HG02571 (cell line): ENCODE measurements at regions not wholly inside any gene's neighbourhood (a gene's known extent, or its start where the extent isn't known, plus 50 kb on each side); places are given as distances from the start of the nearest gene placed in this dataset.
"Not testable (repeated sequence)": the region's sequence is repeated elsewhere in the genome, so short reads cannot be mapped to it uniquely, and the experiment has no call there.

Experiments used
- ATAC-seq: cut with Tn5 transposase; IDR thresholded peaks from one replicate; pipeline ENCODE4 v1.9.1; 2021; ENCODE audit warnings: mild to moderate bottlenecking, moderate library complexity; ENCODE audit not compliant: unreplicated experiment

DNA sequence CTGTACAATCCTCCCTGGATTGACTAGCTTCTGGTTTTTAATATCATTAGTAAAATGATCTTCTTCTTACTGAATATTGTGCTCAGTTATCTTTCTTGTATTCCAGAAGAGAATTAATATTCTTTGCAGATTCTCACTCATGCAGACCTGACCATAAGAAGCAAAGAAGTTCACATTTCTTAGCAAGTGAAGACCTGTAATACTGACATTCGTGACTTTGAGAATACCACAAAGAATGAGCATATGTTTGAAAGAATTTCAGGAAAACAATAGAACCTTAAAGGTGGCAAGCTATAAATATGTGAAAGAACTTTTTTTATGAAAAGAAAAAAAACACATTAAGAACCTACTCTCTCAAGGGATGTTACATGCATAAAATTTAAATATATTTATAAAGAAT lies 371.6 kb downstream of the JRKL start:
- ATAC-seq = no peak

DNA sequence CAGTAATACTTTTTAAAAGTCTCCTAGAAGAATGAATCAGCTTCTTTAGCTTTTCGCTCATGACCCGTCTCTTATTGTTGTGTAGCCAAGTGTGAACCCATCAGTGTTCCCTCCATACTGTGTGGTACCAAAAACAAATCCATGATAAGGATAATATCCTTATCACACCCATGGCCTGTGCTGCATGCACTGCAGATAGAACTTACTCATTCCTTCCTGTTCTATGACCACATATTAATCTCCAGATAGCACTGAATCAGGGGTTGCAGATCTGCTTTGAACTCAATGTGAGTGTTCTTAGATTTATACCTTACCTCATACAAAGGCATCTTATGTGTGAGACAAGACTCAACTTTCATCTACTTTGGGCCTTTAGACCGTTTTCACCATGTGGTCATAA lies 373.4 kb downstream of the JRKL start:
- no peak for ATAC-seq

DNA sequence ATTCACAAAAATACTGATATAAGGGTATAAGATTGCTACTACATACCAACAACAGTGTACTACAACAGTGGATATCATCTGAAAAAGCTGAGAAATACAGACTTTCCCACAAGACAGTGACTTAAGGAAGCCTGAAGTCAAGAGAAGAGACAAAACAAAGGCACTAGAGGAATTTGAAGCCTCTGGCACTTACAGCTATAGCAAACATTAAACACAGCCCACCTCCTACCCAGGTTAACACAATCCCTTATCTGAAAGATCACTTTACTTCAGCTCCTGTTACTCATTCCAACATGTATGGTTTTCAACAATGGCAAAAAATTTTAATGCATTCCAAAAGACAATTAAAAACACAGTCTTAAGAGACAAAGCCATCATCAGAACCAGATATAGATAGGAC lies 388.5 kb downstream of the JRKL start:
- no peak for ATAC-seq

DNA sequence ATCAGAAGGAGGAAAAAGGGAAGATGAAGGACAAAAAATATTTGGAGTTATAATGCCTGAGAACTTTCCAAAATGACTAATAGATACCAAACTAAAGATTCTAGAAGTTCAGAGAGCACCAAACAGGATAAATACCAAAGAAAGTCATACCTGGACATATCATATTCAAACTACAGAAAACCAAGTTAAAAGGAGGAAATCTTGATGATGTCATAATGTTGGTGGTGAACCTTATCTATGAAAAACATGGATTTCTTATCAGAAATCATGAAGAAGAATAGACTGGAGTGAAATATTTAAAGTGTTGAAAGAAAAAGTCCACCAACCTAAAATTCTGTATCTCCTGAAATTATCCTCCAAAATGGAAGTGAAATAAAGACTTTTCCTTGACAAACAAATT lies 389.2 kb downstream of the JRKL start:
- no peak for ATAC-seq

DNA sequence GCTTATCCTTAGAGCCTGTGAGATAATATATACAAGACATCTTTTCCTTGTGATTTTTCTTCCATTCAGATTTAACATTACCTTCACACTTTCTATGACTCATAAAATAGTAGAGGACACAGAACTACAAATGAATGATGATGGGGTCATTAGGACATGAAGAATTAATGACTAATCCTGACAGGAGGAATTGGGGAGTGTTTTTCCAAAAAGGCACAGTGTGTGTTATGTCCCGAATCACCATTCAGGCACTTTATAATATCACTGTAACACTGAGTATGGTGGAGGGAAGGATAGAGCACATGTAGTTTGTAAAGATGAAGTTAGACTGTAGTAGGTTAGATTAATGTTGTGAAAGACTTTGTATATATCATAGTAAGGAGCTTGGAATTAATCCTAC lies 391.3 kb downstream of the JRKL start:
- no peak for ATAC-seq

DNA sequence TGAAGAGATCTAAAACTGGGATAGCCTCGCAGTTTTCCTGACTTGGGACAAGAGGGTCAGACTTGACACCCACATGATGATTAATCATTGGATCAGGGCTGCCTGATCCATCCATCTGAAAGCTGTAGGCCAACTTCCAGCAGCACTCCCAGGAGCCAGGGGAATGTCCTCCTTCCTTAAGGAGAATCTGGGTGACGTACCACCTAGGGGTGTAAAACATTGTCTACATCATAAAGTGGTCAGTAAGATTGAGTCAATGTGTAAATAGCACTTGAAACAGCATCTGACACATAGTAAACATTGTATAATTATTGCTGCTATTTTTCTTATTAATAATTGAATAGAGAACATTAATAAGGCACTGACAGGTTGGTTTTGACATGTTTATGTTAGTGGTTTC lies 392.8 kb downstream of the JRKL start:
- no peak for ATAC-seq

DNA sequence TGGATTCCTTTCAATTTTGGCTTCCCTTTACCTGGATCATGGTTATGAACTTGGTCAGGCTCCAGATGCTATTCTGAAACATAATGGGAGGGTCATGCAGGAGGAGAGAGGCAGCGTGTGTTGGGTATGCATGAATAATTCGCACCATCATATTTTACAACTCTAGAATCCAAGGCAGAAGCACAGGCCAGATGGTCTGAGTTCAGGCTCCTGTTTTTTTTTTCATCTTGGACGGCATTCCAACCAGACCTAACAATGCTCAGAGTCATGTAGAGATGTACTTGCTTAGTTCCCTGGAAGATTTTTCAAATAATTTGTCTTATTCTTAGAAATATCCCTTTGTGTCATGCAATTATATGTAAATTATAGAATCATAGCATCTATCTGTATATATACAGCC lies 393.5 kb downstream of the JRKL start:
- ATAC-seq = no peak

DNA sequence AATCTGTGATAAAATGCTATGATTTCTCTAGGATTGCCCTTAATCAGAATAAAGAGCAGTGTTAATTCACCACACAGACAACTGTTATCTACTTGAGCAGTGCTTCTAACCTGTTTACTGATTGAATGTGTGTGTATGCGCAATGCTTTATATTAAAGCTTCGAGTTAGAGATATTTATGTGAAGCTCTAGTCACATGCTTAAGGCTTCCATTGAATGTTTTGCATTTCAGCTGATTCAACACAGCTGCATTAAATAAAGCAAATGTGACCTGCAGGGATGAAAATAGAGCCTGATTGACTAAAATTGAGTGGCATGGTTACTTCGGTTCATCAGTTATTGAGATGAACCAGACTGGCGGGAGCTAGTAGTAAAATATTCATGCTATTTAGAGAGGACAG lies 395.3 kb downstream of the JRKL start:
- no peak for ATAC-seq

DNA sequence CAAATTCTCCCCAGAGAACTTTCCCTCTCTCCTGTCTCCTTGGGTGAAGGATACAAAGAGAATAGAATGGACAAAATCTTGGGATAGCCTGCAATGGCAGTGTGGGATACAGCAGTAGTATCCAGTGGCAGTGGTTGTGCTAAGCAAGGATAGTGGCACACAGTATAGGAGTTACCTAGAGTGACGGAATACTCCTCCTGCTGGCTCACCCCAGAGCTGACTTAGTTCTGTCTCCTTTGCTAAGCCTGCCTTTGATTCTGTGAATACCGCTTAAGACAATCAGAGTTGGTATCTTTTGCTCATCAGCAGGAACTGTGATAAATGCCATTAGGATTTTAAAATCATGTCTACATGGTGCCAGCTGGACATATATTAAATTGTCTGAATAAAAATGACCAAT lies 404.3 kb downstream of the JRKL start:
- ATAC-seq = no peak

DNA sequence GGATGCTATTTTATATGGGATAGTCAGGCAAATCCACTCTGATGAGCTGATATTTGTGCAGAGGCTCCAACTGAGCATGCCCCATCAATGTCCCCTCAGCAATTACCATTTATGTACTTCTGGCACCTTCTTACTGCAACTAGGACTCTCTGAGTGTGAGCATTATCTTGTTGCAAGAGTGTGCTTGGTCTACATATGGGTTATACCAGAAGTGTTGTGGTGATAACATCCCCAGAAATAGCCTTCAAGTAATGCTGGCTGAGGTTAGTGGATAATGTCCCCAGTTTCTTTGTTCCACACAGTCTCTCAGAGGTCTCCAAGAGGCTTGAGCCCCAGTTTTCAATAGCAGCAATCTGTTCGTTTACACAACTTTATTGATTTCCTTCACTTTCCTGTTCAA lies 408.6 kb downstream of the JRKL start:
- ATAC-seq = no peak

DNA sequence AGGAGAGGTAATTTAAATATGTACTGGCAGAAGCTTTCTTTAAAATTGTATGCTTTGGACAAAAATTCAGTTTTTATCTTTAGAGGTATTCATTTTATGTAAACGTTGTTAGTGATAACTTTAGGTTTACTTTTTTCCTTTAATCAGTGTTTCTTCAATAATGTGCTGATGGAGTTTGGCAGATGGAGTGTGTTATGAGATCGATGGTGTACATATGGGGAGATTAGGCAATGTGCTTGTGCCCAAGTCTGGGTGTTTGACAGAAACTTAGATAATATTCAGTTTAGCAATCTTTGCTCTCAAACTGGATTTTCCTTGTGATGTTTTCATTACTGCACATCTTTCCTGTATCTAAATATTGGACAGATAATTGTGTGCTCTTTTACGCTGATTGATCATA lies 425.4 kb downstream of the JRKL start:
- no peak for ATAC-seq

DNA sequence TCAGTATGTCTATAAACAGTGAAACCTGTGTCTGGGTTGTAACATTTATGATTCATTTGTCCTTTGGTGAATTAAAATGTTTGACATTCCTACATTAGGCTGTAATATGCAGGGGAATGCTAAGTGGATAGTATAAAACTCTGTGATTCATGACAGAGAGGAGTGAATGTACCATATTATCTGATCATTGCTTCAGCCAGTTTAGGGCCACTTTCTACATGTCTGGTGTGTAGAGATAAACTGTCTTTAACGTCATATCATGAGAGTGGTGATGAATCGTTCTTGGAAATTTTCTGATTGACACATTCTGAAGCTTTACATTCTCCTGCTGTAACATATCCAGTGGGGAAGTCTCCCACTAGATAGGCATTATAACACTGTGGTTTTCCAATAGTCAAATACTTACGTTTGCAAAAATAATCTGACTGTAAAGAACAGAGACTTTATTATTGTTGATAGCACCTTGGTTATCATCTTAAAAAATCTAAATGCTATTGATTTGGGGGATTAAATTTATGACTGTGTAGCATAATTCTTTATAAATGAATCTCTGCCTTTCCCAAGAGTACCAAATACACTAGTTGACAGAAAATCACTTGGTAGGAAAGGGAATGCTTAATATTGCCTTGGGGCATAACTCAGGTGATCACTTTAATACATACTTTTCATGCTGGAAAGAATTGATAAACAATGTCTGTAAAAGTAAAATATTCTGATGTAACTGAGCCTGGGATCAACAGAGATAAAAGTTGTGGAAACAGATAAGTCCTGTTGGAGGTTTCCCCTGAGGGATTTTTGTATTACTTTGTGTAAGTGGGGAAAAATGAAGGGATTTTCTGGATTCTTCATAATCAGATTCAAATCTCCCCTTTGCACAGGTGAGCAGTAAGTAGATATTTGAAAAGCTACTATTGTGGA lies 427.9 kb downstream of the JRKL start:
- no peak for ATAC-seq

DNA sequence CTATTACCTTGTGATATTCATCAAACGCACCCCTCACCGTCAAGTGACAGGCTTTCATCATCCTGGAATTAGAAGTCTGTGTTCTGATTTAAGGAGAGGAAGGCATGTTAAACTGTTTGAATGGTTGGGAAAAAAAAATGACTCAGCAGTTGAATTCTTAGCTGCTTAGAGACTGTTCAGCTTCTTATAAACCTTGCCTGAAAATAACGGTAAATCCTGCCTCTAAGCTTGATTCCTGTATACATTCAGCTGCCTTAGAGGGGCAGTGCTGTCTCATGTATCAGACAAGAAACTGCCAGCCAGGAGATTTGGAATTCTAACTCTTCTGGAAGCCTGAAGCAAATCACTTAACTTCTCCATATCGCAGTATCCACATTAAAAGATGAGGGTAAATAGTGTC lies 437.4 kb downstream of the JRKL start:
- no peak for ATAC-seq

DNA sequence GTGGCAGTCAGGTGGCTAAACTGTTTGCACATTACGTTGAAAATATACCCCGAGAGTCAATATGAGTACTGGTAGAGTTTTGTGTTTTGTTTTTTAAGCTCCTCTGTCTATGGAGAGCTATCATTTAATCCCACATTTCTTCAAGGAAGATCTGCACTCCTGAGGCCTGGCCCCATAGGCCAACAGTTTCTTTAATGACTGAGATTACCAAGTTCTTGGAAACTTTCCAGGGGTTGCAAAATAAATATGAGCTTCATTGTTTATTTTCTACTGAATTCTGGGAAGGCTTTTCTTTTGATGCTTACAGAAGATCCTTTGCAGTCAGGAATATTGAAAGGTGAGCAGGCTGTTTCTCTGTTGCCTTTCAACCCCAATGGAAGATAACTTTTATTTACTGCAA lies 452.0 kb downstream of the JRKL start:
- ATAC-seq = no peak

DNA sequence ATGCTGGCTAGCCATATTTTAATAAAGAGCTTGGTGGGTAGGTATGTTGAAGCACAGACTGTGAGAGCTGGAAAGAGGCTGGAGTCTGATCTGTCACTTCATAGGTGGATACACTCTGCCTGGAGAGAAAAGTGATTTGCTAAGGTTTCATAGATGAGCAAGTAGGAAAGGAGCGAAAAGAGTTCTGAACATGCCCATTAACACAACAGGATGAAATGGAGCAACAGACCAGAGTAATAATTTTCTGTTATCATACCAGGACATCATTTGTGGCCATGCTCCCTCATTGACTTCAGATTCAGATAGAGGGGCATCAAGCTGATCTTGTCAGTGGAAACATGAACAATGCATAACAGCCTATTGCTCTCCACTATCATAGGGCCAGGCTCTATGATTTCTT lies 452.9 kb downstream of the JRKL start:
- no peak for ATAC-seq

DNA sequence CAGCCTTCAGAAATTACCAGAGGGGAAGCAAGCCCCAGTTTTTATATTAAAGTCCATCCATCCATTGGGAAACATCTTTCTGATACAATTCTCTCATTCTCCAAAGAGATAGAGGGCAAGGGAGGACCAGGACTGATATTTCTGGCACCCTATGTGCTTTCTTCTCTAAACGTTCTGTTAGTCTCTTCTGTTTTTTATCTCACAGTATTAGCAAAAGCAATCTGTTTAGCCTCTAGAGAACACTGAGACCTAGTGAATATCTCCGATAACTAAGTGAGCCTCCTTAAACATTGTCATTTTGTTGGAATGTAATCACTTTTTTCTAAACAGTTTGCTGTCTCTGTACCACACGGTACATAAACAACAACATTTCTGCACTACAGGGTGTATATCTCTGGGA lies 464.6 kb downstream of the JRKL start:
- ATAC-seq = no peak

DNA sequence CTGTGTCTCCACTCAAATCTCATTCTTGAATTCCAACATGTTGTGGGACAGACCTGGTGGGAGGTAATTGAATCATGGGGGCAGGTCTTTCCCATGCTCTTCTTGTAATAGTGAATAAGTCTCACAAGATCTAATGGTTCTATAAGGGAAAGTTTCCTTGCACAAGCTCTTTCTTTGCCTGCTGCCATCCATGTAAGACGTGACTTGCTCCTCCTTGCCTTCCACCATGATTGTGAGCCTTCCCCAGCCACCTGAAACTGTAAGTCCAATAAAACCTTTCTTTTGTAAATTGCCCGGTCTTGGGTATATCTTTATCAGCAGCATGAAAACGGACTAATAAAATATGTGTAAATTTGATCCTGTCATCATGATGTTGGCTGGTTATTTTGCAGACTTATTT lies 471.9 kb downstream of the JRKL start:
- ATAC-seq = not testable (repeated sequence)

DNA sequence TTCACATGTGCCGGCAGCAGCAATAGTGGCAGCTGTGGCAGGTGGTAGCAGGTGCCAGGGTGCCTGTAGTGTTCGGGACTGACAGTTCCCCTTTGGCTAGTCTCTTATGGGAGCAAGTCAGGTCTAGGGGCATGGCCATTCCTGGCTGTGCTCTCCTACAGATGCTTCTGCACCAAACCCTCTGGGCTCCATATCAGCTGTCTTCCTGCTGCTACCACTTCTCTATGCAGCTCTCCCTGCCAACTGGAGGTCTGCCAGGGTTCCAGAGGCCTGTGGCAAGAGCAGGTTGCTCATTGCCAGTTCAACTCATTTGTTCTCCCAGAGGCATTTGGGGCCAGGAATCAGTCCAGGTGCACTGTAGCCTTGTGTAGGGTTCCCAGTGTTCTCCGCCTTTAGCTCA lies 473.7 kb downstream of the JRKL start:
- no peak for ATAC-seq

DNA sequence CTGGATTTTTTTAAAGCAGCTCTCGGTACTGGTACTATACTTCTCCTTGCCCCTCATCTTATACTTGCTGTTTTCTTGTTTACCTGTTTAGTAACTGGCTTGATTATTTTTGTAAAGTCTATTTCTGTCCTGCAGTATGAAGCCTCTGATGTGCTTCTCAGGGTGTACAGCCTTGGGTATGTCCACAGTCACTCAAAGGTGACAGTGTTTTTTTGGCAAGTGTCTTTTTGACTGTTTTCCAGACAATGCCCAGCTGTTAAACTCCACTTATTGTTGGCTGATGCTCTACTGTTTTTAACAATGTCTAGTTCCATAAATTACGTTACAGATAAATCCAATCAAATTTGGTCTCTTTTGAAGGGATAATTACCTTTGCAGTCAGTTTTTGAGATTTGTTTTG lies 475.2 kb downstream of the JRKL start:
- ATAC-seq = no peak

DNA sequence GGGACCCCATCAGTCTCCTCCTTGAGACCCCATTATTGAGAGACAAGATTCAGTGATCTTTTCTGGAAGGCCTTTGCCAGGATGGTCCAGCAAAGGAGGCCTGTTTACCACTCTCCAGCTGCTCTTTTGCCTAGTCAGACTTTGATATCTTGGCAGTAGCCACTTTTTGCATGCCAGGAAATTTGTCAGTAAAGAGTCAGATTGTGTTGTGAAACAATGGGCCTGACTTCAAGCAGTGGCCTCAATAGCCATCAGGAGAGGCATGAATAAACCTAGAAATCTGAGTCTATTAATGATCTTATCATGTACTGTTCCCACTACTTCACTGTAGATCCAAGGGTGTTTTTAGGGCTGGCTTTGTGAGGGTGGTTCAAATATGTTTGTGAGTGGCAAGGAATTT lies 479.4 kb downstream of the JRKL start:
- no peak for ATAC-seq

DNA sequence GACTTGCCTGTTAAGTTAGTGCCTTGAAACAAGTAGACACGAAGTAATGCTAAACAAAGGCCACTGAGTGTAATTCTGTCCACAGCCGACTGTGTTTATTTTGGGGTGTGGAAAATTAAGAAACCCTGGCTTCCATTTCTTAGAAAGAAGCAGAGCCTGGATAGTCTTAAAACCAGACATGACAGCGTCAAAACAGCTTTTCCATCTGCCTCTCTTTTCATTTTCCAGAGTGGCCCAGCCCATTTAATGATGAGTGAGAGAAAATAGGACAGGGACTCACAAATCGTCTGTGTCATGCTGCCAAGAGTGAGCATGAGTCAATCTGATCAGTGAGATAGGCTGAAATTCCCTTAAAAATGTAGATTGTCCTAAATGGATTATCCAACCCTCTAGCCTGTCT lies 485.9 kb downstream of the JRKL start:
- ATAC-seq = no peak

DNA sequence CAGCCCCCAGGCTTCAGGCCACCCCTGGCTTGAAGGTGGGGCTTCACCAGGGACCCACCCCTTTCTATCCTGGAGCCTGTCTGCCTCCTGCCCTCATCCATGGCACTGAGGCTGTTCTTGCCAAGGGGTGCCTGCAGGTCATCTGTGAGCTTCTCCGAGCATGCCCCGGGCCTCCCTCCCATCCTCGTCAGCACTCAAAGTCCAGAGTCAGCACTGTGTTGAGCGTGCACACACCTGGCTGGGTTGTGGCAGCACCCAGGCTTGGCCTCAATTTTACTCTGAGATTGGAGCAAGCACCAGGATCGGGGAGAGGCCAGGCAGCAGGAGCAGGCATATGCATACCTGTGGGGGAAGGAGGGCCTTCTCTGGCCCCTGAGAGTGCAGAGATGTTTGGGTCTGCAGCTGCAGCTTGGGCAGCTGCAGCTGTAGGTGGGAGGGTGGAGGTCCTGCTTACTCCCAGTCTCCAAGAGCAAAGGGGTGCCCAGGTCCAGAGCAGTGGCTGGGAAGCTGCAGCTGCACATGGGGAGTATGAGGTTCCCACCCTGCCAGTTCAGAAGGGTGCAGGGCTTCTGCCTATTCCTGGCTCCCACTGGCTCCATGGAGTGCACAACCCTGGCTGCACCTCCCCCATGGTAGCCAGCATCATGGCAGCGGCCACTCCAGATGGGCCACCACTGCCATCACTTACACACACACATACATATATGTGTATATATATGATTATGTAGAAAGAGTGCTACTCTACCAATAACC lies 488.7 kb downstream of the JRKL start:
- no peak for ATAC-seq
